ENCODE measurements at regions not wholly inside any gene's neighbourhood (a gene's known extent, or its start where the extent isn't known, plus 50 kb on each side); places are given as distances from the start of the nearest gene placed in this dataset.

DNA sequence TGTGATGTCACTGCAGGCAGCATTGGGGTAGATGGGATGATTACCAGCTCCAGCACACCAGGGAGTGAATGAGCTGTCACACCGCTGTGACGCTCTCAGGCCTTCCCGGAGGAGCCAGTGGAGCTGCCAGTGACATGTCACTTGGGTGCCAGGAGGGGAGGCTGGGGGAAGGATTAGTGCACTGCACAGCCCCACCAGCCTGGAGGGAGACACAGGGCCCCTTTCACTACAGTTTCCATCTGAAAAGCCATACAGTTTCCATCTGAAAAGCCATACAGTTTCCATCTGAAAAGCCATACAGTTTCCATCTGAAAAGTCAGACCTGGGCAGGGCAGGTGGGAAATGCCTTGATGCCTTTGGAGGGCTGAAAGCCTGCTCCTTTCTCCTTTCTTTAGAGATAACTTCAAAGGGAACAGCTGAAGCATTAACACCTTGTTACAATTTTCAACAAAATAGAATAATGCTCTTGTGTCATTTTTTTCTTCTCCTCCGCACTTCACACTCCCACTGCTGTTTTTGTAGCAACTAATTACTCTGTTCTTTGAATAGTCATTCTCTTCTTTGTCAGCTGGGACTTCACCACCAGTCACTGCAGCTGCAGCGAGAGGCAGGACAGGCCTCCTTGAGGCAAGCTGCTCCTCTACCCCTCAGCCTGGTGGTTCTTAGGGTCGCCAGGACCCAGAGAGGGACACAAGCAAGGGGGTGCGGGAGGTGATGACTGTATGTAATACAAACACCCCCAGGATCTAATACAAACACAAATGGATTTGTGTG, 256.9 kb upstream of the RGS6 start:
- DNase-seq: no peak
- Mint-ChIP-seq H3K9me3 (peaks cover 0 to 4% (median 0%) of the 10 kb centered on the region in 9 donors), H3K27me3 (no peaks in the 10 kb centered on the region), H3K4me1 (peaks cover 0 to 6% (median 3%) of the 10 kb centered on the region in 4 donors), H3K4me3 (no peak overlapping the region), H3K27ac (no peak overlapping the region), H3K36me3 (peaks cover 15 to 68% (median 62%) of the 10 kb centered on the region in 3 donors)
- POLR2A ChIA-PET: no interaction called here
- no peak for ATAC-seq

DNA sequence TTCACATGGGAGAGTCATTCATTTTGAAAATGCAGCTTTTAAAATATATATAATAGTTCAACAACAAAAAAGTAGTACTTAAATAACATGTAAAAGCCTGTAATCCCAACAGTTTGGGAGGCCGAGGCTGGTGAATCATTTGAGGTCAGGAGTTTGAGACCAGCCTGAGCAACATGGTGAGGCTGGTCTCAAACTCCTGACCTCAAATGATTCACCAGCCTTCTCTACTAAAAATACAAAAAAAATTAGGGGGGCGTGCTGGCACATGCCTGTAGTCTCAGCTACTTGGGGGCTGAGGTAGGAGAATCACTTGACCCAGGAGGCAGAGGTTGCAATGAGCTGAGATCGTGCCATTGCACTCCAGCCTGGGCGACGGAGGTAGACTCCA, 256.3 kb upstream of the RGS6 start:
- no peak overlapping the region for H3K27ac Mint-ChIP-seq
- H3K27me3 Mint-ChIP-seq: no peaks in the 10 kb centered on the region
- peaks cover 15 to 64% (median 62%) of the 10 kb centered on the region in 3 donors for H3K36me3 Mint-ChIP-seq
- no peak overlapping the region for H3K4me3 Mint-ChIP-seq
- H3K9me3 Mint-ChIP-seq: peaks cover 0 to 4% (median 0%) of the 10 kb centered on the region in 9 donors
- POLR2A ChIA-PET: no interaction called here
- H3K4me1 Mint-ChIP-seq: peaks cover 0 to 6% (median 3%) of the 10 kb centered on the region in 4 donors
- DNase-seq (no peak), ATAC-seq (no peak)

DNA sequence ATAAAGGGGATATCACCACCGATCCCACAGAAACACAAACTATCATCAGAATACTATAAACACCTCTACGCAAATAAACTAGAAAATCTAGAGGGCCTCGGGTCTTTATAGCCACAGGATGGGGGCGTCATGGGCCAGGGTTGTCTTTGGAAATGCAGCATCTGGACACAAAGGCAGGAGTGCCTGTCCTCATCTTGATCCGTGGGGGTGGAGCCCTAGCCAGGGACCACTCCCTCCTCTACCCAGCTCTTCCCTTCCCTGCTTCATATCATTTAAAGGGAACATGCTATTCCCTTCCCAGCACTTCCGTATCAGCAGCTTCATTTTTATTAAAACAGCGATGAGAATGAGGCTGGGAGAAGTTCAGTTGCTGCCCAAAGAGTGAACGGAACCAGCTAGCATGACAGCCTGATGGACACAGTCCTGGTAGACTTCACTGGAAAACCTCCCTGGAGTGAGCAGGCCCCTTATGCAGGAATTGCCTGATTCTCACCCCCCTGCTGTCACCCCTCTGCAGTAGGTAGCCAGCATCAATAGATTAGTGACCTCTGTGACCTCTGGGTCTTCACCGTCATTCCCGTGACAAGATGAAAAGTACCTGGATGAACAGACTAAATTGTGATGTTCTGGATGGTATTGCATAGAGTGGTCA, 251.4 kb upstream of the RGS6 start:
- ATAC-seq (no peak), DNase-seq (no peak)
- Mint-ChIP-seq H3K9me3 (peaks cover 0 to 4% (median 0%) of the 10 kb centered on the region in 9 donors), H3K27me3 (no peaks in the 10 kb centered on the region), H3K36me3 (peaks cover 7 to 49% (median 48%) of the 10 kb centered on the region in 3 donors), H3K4me3 (no peak overlapping the region), H3K27ac (no peak overlapping the region), H3K4me1 (peaks cover 0 to 2% (median 0%) of the 10 kb centered on the region in 4 donors)
- POLR2A ChIA-PET: no interaction called here

DNA sequence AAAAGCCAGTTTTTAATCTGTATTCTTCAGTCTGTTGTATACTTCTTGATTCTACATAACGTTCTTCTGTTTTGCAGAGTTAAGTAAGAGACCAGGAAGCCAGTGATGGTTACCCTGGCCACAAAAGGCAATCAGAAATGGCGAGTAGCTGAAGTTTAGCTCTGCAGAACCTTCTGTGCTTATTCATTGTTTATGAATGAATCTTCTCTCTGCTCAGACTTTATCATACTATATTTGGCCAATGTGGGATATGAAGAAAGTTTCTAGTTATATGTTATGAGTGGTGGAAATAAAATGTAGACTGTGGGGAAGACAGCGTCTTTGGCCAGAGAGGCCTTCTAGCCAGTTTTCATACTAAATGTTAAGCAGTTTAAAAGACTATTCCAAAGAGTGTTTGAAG, 249.9 kb upstream of the RGS6 start:
- POLR2A ChIA-PET: no interaction called here
- H3K27ac Mint-ChIP-seq: no peak overlapping the region
- no peaks in the 10 kb centered on the region for H3K27me3 Mint-ChIP-seq
- peaks cover 8 to 54% (median 52%) of the 10 kb centered on the region in 3 donors for H3K36me3 Mint-ChIP-seq
- DNase-seq (no peak), ATAC-seq (no peak)
- no peak overlapping the region for H3K4me3 Mint-ChIP-seq
- peaks cover 0 to 2% (median 0%) of the 10 kb centered on the region in 4 donors for H3K4me1 Mint-ChIP-seq
- H3K9me3 Mint-ChIP-seq: peaks cover 0 to 4% (median 0%) of the 10 kb centered on the region in 9 donors

DNA sequence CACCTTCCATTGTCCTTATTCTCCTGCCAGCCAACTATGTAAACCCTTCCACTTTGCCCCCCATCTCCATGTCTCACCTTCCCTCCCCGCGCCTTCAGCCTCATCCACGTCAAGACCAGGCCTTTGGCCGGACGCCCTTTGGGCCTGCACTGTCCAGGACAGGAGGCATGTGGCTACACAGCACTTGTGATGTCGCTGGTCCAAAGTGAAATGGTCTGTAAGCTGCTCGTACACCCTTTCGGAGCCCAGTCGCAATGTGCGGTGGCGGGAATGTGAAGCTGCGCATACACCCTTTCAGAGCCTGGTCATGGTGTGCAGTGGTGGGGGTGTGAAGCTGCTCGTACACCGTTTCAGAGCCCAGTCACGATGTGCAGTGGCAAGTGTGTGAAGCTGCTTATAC, 247.9 kb upstream of the RGS6 start:
- POLR2A ChIA-PET: no interaction called here
- H3K4me1 Mint-ChIP-seq: no peaks in the 10 kb centered on the region
- no peak overlapping the region for H3K27ac Mint-ChIP-seq
- peaks cover 8 to 43% (median 41%) of the 10 kb centered on the region in 3 donors for H3K36me3 Mint-ChIP-seq
- no peaks in the 10 kb centered on the region for H3K9me3 Mint-ChIP-seq
- no peaks in the 10 kb centered on the region for H3K27me3 Mint-ChIP-seq
- no peak for ATAC-seq
- no peak for DNase-seq
- H3K4me3 Mint-ChIP-seq: no peak overlapping the region

DNA sequence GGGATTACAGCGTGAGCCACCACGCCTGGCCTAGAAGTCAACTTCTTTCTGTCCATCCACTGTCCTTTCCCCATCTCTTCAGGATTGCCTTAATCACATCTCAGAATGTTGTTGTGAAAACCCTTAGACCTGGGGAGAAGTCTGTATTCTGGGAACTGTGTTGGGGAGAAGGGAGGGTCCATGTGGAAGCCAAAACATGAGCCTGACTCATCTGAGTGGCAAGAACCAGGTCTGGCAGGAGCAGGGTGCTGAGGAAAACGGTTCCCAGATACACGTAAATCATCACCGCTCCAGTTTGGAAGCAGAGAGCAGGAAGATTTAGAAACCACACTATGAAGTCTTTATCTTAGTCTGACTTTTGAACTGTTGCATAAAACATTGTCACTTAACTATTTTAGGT, 245.6 kb upstream of the RGS6 start:
- H3K9me3 Mint-ChIP-seq: no peaks in the 10 kb centered on the region

DNA sequence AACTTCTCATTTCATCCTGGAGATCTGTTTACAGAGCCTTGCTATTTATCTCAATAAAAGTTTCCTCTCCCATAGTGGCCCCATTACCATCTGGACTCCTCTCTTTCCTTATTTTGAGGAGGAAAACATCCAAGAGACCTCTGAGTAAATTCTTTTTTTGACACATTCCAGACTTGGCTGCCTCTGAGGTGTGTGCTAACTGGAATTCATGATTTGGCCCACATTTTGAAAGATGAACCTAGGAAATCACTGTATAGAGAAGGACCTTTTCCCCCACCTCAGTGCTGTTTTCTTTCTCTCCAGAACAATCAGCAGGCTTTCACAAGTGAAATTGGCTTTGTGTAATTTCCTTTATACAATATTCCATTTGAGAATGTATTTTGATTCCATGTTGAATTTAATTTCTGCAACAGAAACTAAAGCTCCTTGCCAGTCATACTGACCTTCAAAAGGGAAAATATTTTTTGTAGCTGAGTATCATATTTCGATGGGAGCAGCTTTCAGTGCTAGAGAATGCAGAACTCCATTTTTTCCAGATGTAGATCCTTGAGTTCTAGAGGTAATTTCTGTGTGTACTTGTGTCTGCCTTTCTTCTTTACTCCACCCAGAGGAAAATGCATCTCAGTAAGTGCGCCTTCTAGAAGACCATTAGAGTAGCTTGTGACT, 244.9 kb upstream of the RGS6 start:
- POLR2A ChIA-PET: no interaction called here
- Mint-ChIP-seq H3K27me3 (no peaks in the 10 kb centered on the region), H3K4me1 (peaks cover 0 to 6% (median 3%) of the 10 kb centered on the region in 4 donors), H3K36me3 (peaks cover 21 to 59% (median 53%) of the 10 kb centered on the region in 3 donors), H3K9me3 (no peaks in the 10 kb centered on the region), H3K27ac (peak overlapping the region in 1 of 10 donors; percentile 24), H3K4me3 (no peak overlapping the region)
- ATAC-seq (no peak), DNase-seq (no peak)

More for the DNA sequence above, 245.6 kb upstream of the RGS6 start:
- Mint-ChIP-seq H3K4me3 (no peak overlapping the region), H3K27ac (peak overlapping the region in 2 of 10 donors; percentile 7 to 30), H3K27me3 (no peaks in the 10 kb centered on the region), H3K4me1 (peaks cover 0 to 5% (median under 1%) of the 10 kb centered on the region in 4 donors), H3K36me3 (peaks cover 19 to 56% (median 50%) of the 10 kb centered on the region in 3 donors)
- no peak for ATAC-seq
- POLR2A ChIA-PET: no interaction called here
- DNase-seq: no peak

DNA sequence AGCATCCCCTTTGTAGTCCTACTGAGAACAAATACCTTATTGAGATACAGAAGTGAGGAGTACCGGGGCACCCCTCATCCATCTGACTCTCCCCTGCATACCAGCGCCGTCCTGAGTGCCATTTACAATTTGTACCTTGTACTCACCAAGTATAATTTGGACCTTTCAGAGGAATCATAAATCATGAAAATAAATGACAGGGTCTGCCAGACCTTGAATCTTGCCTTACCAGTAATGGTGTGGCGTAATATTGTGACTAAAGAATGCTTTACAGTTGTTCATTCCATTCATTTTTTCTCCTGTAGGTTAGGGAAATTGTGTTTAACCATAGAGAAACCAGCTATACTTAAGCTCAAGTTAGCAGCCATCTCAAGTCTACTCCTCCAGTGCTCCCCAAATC, 243.7 kb upstream of the RGS6 start:
- ATAC-seq (no peak), DNase-seq (no peak)
- no peak overlapping the region for H3K4me3 Mint-ChIP-seq
- H3K27me3 Mint-ChIP-seq: no peaks in the 10 kb centered on the region
- H3K4me1 Mint-ChIP-seq: peaks cover 0 to 15% (median 8%) of the 10 kb centered on the region in 4 donors
- no peaks in the 10 kb centered on the region for H3K9me3 Mint-ChIP-seq
- peak overlapping the region in 1 of 10 donors; percentile 8 for H3K27ac Mint-ChIP-seq
- POLR2A ChIA-PET: no interaction called here
- H3K36me3 Mint-ChIP-seq: peaks cover 21 to 55% (median 53%) of the 10 kb centered on the region in 3 donors

DNA sequence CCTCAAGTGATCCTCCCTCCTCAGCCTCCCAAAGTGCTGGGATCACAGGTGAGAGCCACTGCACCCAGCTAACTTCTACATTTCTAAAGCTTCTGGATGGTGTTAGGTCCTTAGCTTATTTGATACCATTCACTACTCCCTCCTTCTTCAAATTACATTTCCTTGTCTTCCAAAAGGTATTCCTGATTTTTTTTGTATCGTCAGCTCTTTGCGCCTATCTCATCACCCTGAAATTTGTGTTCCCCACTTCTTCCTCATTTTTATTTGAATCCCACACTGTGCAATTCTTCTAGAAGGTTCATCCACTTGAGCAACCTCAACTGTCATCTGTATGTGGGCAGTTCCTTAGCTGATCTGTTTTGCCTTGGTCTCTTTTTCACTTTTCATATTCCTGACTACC, 241.8 kb upstream of the RGS6 start:
- peaks cover 18 to 48% (median 37%) of the 10 kb centered on the region in 3 donors for H3K36me3 Mint-ChIP-seq
- ATAC-seq: no peak
- POLR2A ChIA-PET: no interaction called here
- DNase-seq: no peak
- H3K4me1 Mint-ChIP-seq: peaks cover 0 to 22% (median 12%) of the 10 kb centered on the region in 4 donors
- H3K27me3 Mint-ChIP-seq: no peaks in the 10 kb centered on the region
- H3K9me3 Mint-ChIP-seq: no peaks in the 10 kb centered on the region
- no peak overlapping the region for H3K4me3 Mint-ChIP-seq
- H3K27ac Mint-ChIP-seq: no peak overlapping the region

DNA sequence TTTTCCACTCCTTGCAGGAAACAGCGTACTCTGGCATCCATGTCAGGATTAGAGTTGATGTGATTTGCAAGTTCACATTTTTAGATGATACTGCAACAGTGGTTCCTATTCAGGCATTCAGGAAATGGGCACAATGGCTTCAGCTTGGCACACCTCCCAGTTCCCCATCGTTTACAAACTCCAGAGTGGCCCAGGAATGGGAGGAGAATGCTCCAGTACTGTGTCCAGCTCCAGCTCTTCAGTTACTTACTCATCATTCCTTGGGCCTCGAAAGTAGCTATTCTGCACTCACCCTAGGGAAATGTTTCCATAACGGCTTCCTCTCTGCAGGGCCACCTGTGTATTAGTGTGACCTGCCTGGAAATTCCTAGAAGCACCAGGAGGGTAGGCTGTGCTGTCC, 239.7 kb upstream of the RGS6 start:
- Mint-ChIP-seq H3K27ac (peak overlapping the region in 1 of 10 donors; percentile 65), H3K36me3 (peaks cover 13 to 35% (median 22%) of the 10 kb centered on the region in 3 donors)

DNA sequence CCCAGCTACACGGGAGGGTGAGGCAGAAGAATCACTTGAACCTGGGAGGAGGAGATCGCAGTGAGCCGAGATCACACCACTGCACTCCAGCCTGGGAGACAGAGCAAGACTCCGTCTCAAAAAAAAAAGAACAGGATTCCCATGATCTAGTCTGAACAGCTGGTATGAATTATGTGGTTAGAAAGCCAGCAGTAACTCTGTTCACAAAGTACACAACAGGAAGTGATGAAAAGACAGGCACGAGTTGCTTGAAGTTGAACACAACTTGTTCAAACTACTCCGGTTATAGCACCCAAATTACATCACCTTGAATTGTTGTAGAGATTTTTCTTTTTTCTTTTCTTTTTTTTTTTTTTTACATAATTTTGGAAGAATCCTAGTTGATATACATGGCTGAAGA, 238.8 kb upstream of the RGS6 start:
- Mint-ChIP-seq H3K36me3 (peaks cover 13 to 39% (median 20%) of the 10 kb centered on the region in 3 donors), H3K9me3 (no peaks in the 10 kb centered on the region), H3K27me3 (no peaks in the 10 kb centered on the region), H3K27ac (peak overlapping the region in 9 of 10 donors; percentile 27 to 77 (median 45)), H3K4me3 (peak overlapping the region in 2 of 10 donors; percentile 3 to 40), H3K4me1 (peaks cover 0 to 31% (median 22%) of the 10 kb centered on the region in 4 donors)
- ATAC-seq (peak in 1 of 2 donors; percentile 73), DNase-seq (peak in 3 of 10 donors; percentile 3 to 39 (median 31))
- POLR2A ChIA-PET: no interaction called here

More for the DNA sequence above, 239.7 kb upstream of the RGS6 start:
- peaks cover 0 to 29% (median 19%) of the 10 kb centered on the region in 4 donors for H3K4me1 Mint-ChIP-seq
- H3K27me3 Mint-ChIP-seq: no peaks in the 10 kb centered on the region
- H3K9me3 Mint-ChIP-seq: no peaks in the 10 kb centered on the region
- POLR2A ChIA-PET: no interaction called here
- DNase-seq (no peak), ATAC-seq (no peak)
- H3K4me3 Mint-ChIP-seq: no peak overlapping the region

DNA sequence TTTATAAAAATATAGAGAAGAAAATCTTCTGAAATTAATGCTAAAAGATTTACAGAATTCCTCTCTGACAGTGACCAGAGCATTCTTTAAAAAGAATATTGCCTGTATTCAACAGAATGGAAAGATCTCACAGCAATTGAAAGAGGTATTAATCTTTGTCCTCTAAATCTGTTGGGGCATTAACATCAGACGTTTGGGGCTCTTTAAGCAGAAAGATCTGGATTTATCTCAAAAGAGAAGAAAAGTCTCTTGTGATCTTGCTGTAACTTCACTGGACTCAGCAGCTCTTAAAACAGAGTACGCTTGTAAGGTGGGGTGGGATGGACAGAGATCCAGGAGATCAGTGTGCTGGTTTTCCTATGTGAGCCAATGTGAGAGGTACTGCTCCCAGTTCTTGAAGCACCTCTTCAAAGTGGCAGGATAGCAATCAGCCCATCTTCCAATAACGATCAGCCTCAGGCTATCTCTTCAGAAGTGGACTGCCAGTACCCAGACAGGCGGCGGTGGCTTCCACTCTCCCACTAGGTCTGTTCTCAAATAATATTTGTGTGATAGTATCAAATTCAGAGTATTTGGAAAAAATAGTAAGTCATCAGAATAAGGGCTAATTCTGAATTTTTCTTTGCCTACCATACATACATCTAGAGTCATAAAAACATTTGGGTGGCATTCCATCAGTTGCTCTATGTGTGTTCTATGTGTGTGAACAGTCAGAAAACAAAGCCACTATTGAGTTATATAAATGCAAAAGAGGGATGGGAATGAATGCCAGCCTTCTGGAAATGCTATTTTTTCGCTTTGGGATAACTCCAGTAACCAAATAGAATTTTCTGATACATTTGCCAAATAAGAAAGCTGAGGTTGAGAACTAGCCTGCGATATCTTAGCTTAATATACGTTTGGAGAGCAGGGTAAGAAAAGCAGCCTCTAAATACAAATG, 237.4 kb upstream of the RGS6 start:
- H3K4me3 Mint-ChIP-seq: no peak overlapping the region
- no peak overlapping the region for H3K27ac Mint-ChIP-seq
- POLR2A ChIA-PET: no interaction called here
- DNase-seq (no peak), ATAC-seq (no peak)
- peaks cover 24 to 45% (median 25%) of the 10 kb centered on the region in 3 donors for H3K36me3 Mint-ChIP-seq
- no peaks in the 10 kb centered on the region for H3K9me3 Mint-ChIP-seq
- peaks cover 0 to 31% (median 22%) of the 10 kb centered on the region in 4 donors for H3K4me1 Mint-ChIP-seq
- H3K27me3 Mint-ChIP-seq: no peaks in the 10 kb centered on the region

Measured in naive thymus-derived CD8-positive, alpha-beta T cell (primary cell).